ENCODE measurements at regions not wholly inside any gene's neighbourhood (a gene's known extent, or its start where the extent isn't known, plus 50 kb on each side); places are given as distances from the start of the nearest gene placed in this dataset.

GRCh38 chr2:106012001-106012590 lies 182.0 kb downstream of the UXS1 start:
- Histone ChIP-seq H4K91ac (ENCODE audit: low read length) (no peak overlapping the region), H2AK5ac (ENCODE audit: low read length, severe bottlenecking) (no peak overlapping the region), H2BK15ac (ENCODE audit: low read depth, poor library complexity, severe bottlenecking) (no peak overlapping the region), H3K79me1 (replicated peaks; ENCODE audit: low read length, poor library complexity, severe bottlenecking) (no peaks in the 10 kb centered on the region), H3K4me2 (ENCODE audit: low read length, poor library complexity, severe bottlenecking) (no peak overlapping the region), H2AFZ (ENCODE audit: low read depth, low read length) (no peak overlapping the region), H3K9ac (ENCODE audit: low read length) (no peak overlapping the region), H2BK12ac (ENCODE audit: low read length in 2 of 2) (no peak overlapping the region), H3K4me1 (ENCODE audit: control insufficient read depth, insufficient read depth, low read depth, low read length) (no peaks in the 10 kb centered on the region), H4K8ac (ENCODE audit: low read length) (no peak overlapping the region), H3K4me3 (ENCODE audit: insufficient read depth in 1 of 2, low read depth in 1 of 2, low read length in 2 of 2) (no peak overlapping the region), H3K27ac (ENCODE audit: low read length, poor library complexity, severe bottlenecking) (no peak overlapping the region), H2BK120ac (ENCODE audit: low read depth, low read length) (no peak overlapping the region), H3K4ac (ENCODE audit: low read depth in 1 of 2, low read length in 2 of 2) (no peak overlapping the region), H3K23ac (ENCODE audit: low read length in 2 of 2) (no peak overlapping the region), H3K9me3 (ENCODE audit: control insufficient read depth, low read length) (no peaks in the 10 kb centered on the region), H3K36me3 (ENCODE audit: control insufficient read depth in 1 of 2, insufficient read depth in 2 of 2, low read depth in 1 of 2, low read length in 2 of 2) (no peaks in the 10 kb centered on the region), H3K18ac (ENCODE audit: low read depth in 1 of 2, low read length in 2 of 2) (no peak overlapping the region), H3K27me3 (ENCODE audit: control insufficient read depth in 1 of 2, insufficient read depth in 1 of 2, low read length in 2 of 2) (no peaks in the 10 kb centered on the region), H2BK5ac (ENCODE audit: low read depth, low read length, poor library complexity, severe bottlenecking) (no peak overlapping the region), H3K14ac (ENCODE audit: low read length in 2 of 2) (no peak overlapping the region)
- no CpG with 5 or more reads among the region's 4 CpGs for WGBS
- no peak for DNase-seq

GRCh38 chr2:106011380-106011779 lies 182.7 kb downstream of the UXS1 start:
- no peak overlapping the region for H3K4ac ChIP-seq (ENCODE audit: low read depth in 1 of 2, low read length in 2 of 2)
- no peak overlapping the region for H2AFZ ChIP-seq (ENCODE audit: low read depth, low read length)
- no peak overlapping the region for H2BK12ac ChIP-seq (ENCODE audit: low read length in 2 of 2)
- no peak overlapping the region for H3K4me2 ChIP-seq (ENCODE audit: low read length, poor library complexity, severe bottlenecking)
- no peak overlapping the region for H2BK5ac ChIP-seq (ENCODE audit: low read depth, low read length, poor library complexity, severe bottlenecking)
- no peak overlapping the region for H3K18ac ChIP-seq (ENCODE audit: low read depth in 1 of 2, low read length in 2 of 2)
- no peak overlapping the region for H2AK5ac ChIP-seq (ENCODE audit: low read length, severe bottlenecking)
- no peak overlapping the region for H3K4me3 ChIP-seq (ENCODE audit: insufficient read depth in 1 of 2, low read depth in 1 of 2, low read length in 2 of 2)
- no peak overlapping the region for H4K91ac ChIP-seq (ENCODE audit: low read length)
- no peak overlapping the region for H3K27ac ChIP-seq (ENCODE audit: low read length, poor library complexity, severe bottlenecking)
- H3K9ac ChIP-seq (ENCODE audit: low read length): no peak overlapping the region
- H3K14ac ChIP-seq (ENCODE audit: low read length in 2 of 2): no peak overlapping the region
- no peak for DNase-seq
- H3K4me1 ChIP-seq (ENCODE audit: control insufficient read depth, insufficient read depth, low read depth, low read length): no peaks in the 10 kb centered on the region
- 65% methylated on average over 2 of the region's 2 CpGs for WGBS
- no peaks in the 10 kb centered on the region for H3K27me3 ChIP-seq (ENCODE audit: control insufficient read depth in 1 of 2, insufficient read depth in 1 of 2, low read length in 2 of 2)
- H4K8ac ChIP-seq (ENCODE audit: low read length): no peak overlapping the region
- H3K9me3 ChIP-seq (ENCODE audit: control insufficient read depth, low read length): peaks cover 5% of the 10 kb centered on the region
- H2BK15ac ChIP-seq (ENCODE audit: low read depth, poor library complexity, severe bottlenecking): no peak overlapping the region
- H3K23ac ChIP-seq (ENCODE audit: low read length in 2 of 2): no peak overlapping the region
- H3K79me1 ChIP-seq (replicated peaks; ENCODE audit: low read length, poor library complexity, severe bottlenecking): no peaks in the 10 kb centered on the region
- H3K36me3 ChIP-seq (ENCODE audit: control insufficient read depth in 1 of 2, insufficient read depth in 2 of 2, low read depth in 1 of 2, low read length in 2 of 2): no peaks in the 10 kb centered on the region
- H2BK120ac ChIP-seq (ENCODE audit: low read depth, low read length): no peak overlapping the region

DNA sequence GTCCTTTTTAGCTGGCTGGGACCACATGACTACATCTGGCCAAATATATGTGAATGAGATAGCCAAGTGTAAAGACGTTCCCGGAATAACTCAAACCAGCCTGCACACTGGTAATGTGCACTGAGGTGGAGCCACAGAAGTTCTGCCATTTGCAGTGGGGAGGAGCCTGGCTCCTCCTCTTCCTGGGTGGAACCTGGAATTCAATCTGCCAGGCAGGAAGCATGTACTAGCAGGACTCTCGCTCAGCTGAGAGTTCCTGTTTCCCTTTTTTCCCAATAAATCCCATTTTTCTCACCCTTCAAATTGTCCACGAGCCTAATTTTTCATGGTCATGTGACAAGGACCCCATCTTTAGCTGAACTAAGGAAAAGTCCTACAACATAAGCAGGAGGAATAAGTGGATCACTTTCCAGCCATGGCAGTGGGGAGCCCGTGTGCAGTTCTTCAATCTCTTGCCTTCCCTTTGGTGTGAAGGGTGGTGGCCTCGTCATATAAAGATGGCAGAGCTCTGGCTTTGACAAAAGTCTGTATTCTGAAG lies 183.2 kb downstream of the UXS1 start:
- Histone ChIP-seq H2AK5ac (ENCODE audit: low read length, severe bottlenecking) (no peak overlapping the region), H3K27ac (ENCODE audit: low read length, poor library complexity, severe bottlenecking) (no peak overlapping the region), H2BK12ac (ENCODE audit: low read length in 2 of 2) (no peak overlapping the region), H4K91ac (ENCODE audit: low read length) (no peak overlapping the region), H3K14ac (ENCODE audit: low read length in 2 of 2) (no peak overlapping the region), H3K23ac (ENCODE audit: low read length in 2 of 2) (no peak overlapping the region), H3K9ac (ENCODE audit: low read length) (no peak overlapping the region), H3K4me1 (ENCODE audit: control insufficient read depth, insufficient read depth, low read depth, low read length) (no peaks in the 10 kb centered on the region), H2AFZ (ENCODE audit: low read depth, low read length) (no peak overlapping the region), H3K4ac (ENCODE audit: low read depth in 1 of 2, low read length in 2 of 2) (no peak overlapping the region), H3K4me2 (ENCODE audit: low read length, poor library complexity, severe bottlenecking) (no peak overlapping the region), H3K4me3 (ENCODE audit: insufficient read depth in 1 of 2, low read depth in 1 of 2, low read length in 2 of 2) (no peak overlapping the region), H2BK15ac (ENCODE audit: low read depth, poor library complexity, severe bottlenecking) (no peak overlapping the region), H3K36me3 (ENCODE audit: control insufficient read depth in 1 of 2, insufficient read depth in 2 of 2, low read depth in 1 of 2, low read length in 2 of 2) (no peaks in the 10 kb centered on the region), H3K27me3 (ENCODE audit: control insufficient read depth in 1 of 2, insufficient read depth in 1 of 2, low read length in 2 of 2) (no peaks in the 10 kb centered on the region), H2BK120ac (ENCODE audit: low read depth, low read length) (no peak overlapping the region), H4K8ac (ENCODE audit: low read length) (no peak overlapping the region), H2BK5ac (ENCODE audit: low read depth, low read length, poor library complexity, severe bottlenecking) (no peak overlapping the region), H3K18ac (ENCODE audit: low read depth in 1 of 2, low read length in 2 of 2) (no peak overlapping the region), H3K9me3 (ENCODE audit: control insufficient read depth, low read length) (peaks cover 8% of the 10 kb centered on the region), H3K79me1 (replicated peaks; ENCODE audit: low read length, poor library complexity, severe bottlenecking) (no peaks in the 10 kb centered on the region)
- DNase-seq: no peak
- WGBS: 78% methylated on average over 6 of the region's 6 CpGs

- Histone ChIP-seq H3K18ac (ENCODE audit: low read depth in 1 of 2, low read length in 2 of 2) (no peak overlapping the region), H3K9me3 (ENCODE audit: control insufficient read depth, low read length) (peaks cover 21% of the 10 kb centered on the region), H3K4me1 (ENCODE audit: control insufficient read depth, insufficient read depth, low read depth, low read length) (no peaks in the 10 kb centered on the region), H3K9ac (ENCODE audit: low read length) (no peak overlapping the region), H2AK5ac (ENCODE audit: low read length, severe bottlenecking) (no peak overlapping the region), H3K27me3 (ENCODE audit: control insufficient read depth in 1 of 2, insufficient read depth in 1 of 2, low read length in 2 of 2) (no peaks in the 10 kb centered on the region), H3K36me3 (ENCODE audit: control insufficient read depth in 1 of 2, insufficient read depth in 2 of 2, low read depth in 1 of 2, low read length in 2 of 2) (no peaks in the 10 kb centered on the region), H4K8ac (ENCODE audit: low read length) (no peak overlapping the region), H2BK15ac (ENCODE audit: low read depth, poor library complexity, severe bottlenecking) (no peak overlapping the region), H4K91ac (ENCODE audit: low read length) (no peak overlapping the region), H3K79me1 (replicated peaks; ENCODE audit: low read length, poor library complexity, severe bottlenecking) (no peaks in the 10 kb centered on the region), H2AFZ (ENCODE audit: low read depth, low read length) (no peak overlapping the region), H3K4me3 (ENCODE audit: insufficient read depth in 1 of 2, low read depth in 1 of 2, low read length in 2 of 2) (no peak overlapping the region), H2BK12ac (ENCODE audit: low read length in 2 of 2) (no peak overlapping the region), H3K4me2 (ENCODE audit: low read length, poor library complexity, severe bottlenecking) (no peak overlapping the region), H2BK5ac (ENCODE audit: low read depth, low read length, poor library complexity, severe bottlenecking) (no peak overlapping the region), H3K4ac (ENCODE audit: low read depth in 1 of 2, low read length in 2 of 2) (no peak overlapping the region), H2BK120ac (ENCODE audit: low read depth, low read length) (no peak overlapping the region), H3K23ac (ENCODE audit: low read length in 2 of 2) (no peak overlapping the region), H3K27ac (ENCODE audit: low read length, poor library complexity, severe bottlenecking) (no peak overlapping the region), H3K14ac (ENCODE audit: low read length in 2 of 2) (no peak overlapping the region)
- 50% methylated on average over 1 of the region's 1 CpG for WGBS
- no peak for DNase-seq
Measured at GRCh38 chr2:106009096-106009495, 185.0 kb downstream of the UXS1 start.
